BJ (cell line): ENCODE measurements at regions not wholly inside any gene's neighbourhood (a gene's known extent, or its start where the extent isn't known, plus 50 kb on each side); places are given as distances from the start of the nearest gene placed in this dataset.

Source experiments
- CTCF ChIA-PET: fragments of 350-600 bp; formaldehyde crosslinking; extraction: SDS; loops from one replicate; lab custom pipeline; 2021; ENCODE audit warnings: antibody characterized with exemption, inconsistent platforms; lab: Yijun Ruan, JAX
- POLR2A ChIA-PET: fragments of 300-600 bp; sonication (Branson Sonifier 250); formaldehyde crosslinking; extraction: SDS; loops from one replicate; lab custom pipeline; 2021; ENCODE audit warnings: antibody characterized with exemption; lab: Charles Lee
- DNase-seq: peaks from one replicate; pipeline ENCODE4 v3.0.0-alpha.2; 2011; ENCODE audit warnings: low read depth
- H3K27me3 ChIP-seq: 2 replicates; pipeline ENCODE4 v1.6.0; 2011; ENCODE audit warnings: low read length; ENCODE audit not compliant: control insufficient read depth, insufficient read depth
- H3K36me3 ChIP-seq: 2 replicates; pipeline ENCODE4 v1.5.1; 2011; ENCODE audit warnings: low read length; ENCODE audit not compliant: control insufficient read depth, insufficient read depth
- H3K4me3 ChIP-seq: 2 replicates; pipeline ENCODE4 v1.5.1; 2011; ENCODE audit warnings: low read depth, mild to moderate bottlenecking, control low read depth, low read length
- CTCF ChIP-seq: IDR thresholded peaks from 2 replicates; pipeline ENCODE4 v1.5.1; 2011; ENCODE audit warnings: low read depth, mild to moderate bottlenecking, control low read depth, inconsistent platforms, low read length, moderate library complexity; ENCODE audit not compliant: insufficient read depth

GRCh38 chr1:115408533-115408932 is 70.5 kb upstream of the NGF start:
- CTCF ChIA-PET: interaction anchor here (0.9 to 1.3 kb wide), 4 partner anchors 10 to 75 kb away, joined by 3 read pairs; no protein-coding TSS in a partner anchor
- Histone ChIP-seq H3K27me3 (no peaks in the 10 kb centered on the region), H3K4me3 (no peak overlapping the region), H3K36me3 (no peaks in the 10 kb centered on the region)
- TF ChIP-seq CTCF: no peak
- DNase-seq: no peak
- POLR2A ChIA-PET: no interaction called here

GRCh38 chr1:115404911-115405310 is 66.9 kb upstream of the NGF start:
- no peak for TF ChIP-seq CTCF
- Histone ChIP-seq H3K27me3 (no peaks in the 10 kb centered on the region), H3K4me3 (no peak overlapping the region), H3K36me3 (no peaks in the 10 kb centered on the region)
- no peak for DNase-seq
- CTCF ChIA-PET: no interaction called here
- POLR2A ChIA-PET: no interaction called here

GRCh38 chr1:115402753-115403184 is 64.7 kb upstream of the NGF start:
- H3K36me3 ChIP-seq: no peaks in the 10 kb centered on the region
- TF ChIP-seq CTCF: no peak
- H3K27me3 ChIP-seq: no peaks in the 10 kb centered on the region
- POLR2A ChIA-PET: no interaction called here
- no peak for DNase-seq
- CTCF ChIA-PET: no interaction called here
- no peak overlapping the region for H3K4me3 ChIP-seq

- H3K36me3 ChIP-seq: no peaks in the 10 kb centered on the region
- ChIA-PET POLR2A (no interaction called here), CTCF (interaction anchor here (0.8 kb wide), 1 partner anchor 14 kb away, joined by 3 read pairs; no protein-coding TSS in a partner anchor)
- H3K27me3 ChIP-seq: no peaks in the 10 kb centered on the region
- DNase-seq: no peak
- no peak for TF ChIP-seq CTCF
- no peak overlapping the region for H3K4me3 ChIP-seq
Measured at GRCh38 chr1:115401676-115402075, 63.6 kb upstream of the NGF start.

GRCh38 chr1:115400891-115401290 is 62.8 kb upstream of the NGF start:
- no peak overlapping the region for H3K4me3 ChIP-seq
- no peaks in the 10 kb centered on the region for H3K27me3 ChIP-seq
- H3K36me3 ChIP-seq: no peaks in the 10 kb centered on the region
- no peak for DNase-seq
- ChIA-PET POLR2A (no interaction called here), CTCF (no interaction called here)
- no peak for TF ChIP-seq CTCF
